Right ventricle myocardium inferior (tissue), 1 donor: ENCODE measurements at regions not wholly inside any gene's neighbourhood (a gene's known extent, or its start where the extent isn't known, plus 50 kb on each side); places are given as distances from the start of the nearest gene placed in this dataset.

Experiments
- ATAC-seq: fragments of 200-7000 bp; cut with Tn5 transposase; one replicate; pipeline ENCODE4 v1.9.1; 2020; ENCODE audit warnings: mild to moderate bottlenecking, moderate library complexity
- DNase-seq: peaks from one replicate; pipeline ENCODE4 v3.0.0; 2021; ENCODE audit errors: missing footprints
- intact Hi-C: fragments of 100-400 bp; cut with DNase I; formaldehyde crosslinking; loops from one replicate; pipeline ENCODE4 v1.11.0; 2022
- donor health status: DM: no; HTN: yes; CAD: no; lungs with severe emphysema.

DNA sequence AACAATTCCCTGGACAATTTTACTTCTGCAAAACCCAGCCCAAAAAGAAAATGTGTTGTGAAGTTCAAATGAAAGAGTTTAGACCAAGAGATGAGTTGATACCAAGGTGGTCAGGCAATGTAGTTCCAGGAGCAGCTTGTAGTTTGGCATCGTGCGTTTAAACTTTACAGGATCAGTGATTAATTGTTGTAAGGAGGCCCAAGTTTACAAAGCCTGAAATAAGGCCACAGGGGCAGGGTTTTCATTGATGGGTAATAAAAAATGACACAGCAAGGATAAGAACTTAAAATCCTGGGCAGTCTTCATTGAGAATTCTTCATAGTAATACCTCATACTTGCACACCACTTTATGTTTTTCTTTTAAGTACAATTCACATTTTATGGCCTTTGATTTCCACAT, 463.9 kb upstream of the HNRNPA3 start:
- intact Hi-C loops, result no loop called here
- DNase-seq (no peak), ATAC-seq (no peak)

DNA sequence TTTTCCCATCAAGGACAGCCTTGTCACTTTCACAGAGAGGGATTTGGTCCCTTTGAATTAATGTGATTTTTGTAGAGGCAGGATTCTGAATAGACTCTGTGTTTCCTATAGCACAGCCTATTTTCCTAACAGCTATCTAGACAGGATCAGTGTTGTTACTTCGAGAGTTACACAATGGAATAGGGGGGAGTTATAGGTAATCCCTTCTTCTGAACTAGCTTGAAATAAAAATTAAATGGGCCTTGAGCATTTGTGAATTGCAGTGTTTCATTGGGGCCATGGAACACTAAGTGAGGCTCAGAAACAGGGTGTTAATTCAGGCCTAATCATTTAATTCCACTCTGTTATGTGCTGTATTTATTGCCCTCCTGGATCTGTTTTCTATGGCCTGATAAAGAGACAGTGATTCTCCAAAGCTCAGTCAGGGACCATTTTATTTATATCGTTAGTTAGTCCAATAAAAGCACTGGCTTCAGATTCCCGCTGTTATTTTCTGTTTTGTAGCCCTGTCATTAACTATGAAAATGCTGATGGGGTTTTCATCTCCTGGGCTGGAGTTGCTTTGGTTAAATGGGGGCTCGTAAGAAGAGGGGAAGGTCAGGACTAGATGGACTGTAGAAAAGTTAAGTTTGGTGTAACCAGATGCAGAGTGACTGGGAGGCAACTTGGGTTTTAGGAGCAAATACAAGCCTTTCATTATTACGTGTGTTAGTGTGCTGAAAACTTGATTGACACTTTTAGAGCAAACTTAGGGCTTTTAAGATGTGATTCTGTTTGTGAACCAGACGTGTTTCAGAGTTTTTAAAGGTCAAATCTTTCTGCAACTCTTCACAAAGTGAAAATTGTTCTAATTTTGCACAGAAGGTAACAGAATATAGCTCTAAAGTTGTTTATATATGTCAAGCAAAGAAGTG, 461.0 kb upstream of the HNRNPA3 start:
- no peak for ATAC-seq
- DNase-seq, result no peak
- intact Hi-C loops, result no loop called here

DNA sequence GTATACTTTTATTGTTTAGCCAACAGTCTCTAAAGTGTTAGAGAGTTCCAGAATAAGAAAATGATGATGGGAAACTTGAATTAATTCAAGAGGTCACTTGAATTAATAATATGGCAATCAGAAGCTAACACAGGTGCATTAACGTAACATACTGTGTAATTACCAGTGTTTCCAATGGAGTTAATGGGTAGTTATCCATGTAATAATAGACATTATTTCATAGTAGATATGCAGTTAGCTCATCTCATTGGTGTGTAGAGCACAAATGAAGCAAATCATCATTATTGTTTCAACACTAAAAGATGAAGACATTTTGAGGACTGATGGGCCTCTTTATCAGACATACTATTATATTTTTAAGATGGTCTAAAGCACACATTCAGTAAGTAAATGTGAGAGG, 460.3 kb upstream of the HNRNPA3 start:
- DNase-seq, result no peak
- intact Hi-C loops, result no loop called here
- no peak for ATAC-seq

DNA sequence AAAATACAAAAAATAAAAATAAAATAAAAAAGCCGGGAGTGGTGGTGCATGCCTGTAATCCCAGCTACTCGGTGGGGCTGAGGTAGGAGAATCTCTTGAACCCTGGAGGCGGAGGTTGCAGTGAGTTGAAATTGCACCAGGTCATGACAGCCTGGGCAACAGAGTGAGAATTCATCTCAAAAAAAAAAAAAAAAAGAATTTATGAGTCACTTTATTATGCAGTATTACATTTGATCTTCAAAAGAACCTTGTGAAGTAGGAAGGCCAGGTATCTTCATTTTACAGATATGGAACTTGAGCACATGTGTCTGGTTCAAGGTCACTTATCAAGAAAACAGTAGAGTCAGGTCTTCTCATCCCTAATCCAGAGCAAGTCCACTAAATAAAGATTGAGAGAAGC, 459.4 kb upstream of the HNRNPA3 start:
- intact Hi-C loops, result no loop called here
- DNase-seq, result no peak
- ATAC-seq, result no peak

DNA sequence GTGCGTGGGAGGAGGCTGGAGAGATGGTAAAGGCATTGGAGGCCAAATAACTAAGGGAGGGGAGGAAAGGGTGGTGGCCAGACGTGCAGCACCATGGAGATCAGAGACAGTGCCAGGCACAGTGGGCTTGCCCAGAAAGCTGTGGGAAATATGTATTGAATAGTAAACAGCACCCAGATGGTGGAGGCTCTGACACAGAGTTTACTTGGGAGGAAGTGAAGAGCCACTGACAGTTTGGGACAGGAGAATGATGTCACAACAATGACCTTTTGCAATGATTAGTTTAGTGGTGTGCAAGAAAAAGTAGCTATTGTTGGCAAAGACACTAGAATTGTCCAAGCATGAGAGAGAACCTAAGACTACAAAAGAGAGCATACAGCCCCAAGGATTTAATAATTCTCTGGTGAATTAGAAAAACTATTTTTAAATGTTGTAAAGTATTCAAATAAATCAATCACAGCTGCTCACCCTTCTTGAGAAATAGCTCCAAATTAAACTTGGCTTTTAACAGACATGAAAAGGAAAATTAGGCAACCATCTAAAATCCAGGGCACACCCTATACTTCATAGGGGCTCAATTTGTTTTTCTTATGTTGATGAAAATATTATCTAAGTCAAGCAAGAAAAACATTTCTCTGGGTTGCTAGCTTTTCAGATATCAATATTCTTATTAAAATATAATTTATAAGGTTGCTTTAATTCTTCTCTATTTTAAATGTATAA, 458.7 kb upstream of the HNRNPA3 start:
- peak; percentile 82 for ATAC-seq
- intact Hi-C loops, result no loop called here
- no peak for DNase-seq

DNA sequence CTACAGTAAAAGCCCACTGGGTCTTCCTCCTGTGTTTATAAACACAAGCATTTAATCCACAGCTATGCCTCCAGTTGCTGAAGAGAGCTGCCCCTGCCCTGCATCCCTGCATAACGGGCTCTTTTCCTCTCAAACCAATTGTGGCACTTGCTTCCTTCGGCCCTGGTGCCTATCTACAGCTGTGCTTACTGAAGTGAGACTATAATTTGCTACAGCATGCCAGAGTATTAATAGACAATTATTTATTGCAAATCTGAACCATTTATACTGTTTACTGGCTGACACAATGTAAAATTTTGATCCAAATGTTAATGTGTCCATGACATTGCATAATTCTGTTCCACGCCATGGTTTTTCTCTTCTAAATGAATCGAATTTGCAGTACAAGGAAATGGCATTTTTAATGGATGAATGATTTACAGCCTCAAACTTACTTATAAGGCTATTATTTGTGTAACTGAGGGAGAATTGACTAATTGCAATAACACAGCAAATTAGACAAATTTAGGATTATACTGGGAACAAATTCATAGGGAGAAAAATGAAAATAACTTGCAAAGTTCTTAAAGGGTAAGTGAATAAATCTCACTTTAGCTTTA, 457.0 kb upstream of the HNRNPA3 start:
- no peak for ATAC-seq
- no peak for DNase-seq

DNA sequence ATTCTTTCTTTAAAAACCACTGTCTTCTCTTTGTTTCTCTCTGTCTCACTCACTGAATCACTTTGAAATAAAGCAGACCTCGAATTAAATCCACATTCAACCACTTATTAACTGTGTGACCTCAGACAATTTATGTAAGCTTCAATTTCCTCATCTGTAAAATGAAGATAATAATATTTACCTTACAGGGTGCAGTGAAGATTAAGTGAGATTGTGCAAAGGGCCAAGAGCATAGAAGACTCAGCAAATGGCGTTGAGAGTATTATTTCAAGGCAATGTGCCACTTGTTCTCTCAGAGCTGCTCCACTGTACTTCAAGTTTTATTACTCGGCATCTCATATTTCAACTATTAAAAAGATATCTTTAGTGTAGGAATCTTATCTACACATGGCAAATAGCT, 454.2 kb upstream of the HNRNPA3 start:
- intact Hi-C loops, result no loop called here
- ATAC-seq, result no peak
- no peak for DNase-seq

More for the DNA sequence above, 457.0 kb upstream of the HNRNPA3 start:
- intact Hi-C loops, result no loop called here

DNA sequence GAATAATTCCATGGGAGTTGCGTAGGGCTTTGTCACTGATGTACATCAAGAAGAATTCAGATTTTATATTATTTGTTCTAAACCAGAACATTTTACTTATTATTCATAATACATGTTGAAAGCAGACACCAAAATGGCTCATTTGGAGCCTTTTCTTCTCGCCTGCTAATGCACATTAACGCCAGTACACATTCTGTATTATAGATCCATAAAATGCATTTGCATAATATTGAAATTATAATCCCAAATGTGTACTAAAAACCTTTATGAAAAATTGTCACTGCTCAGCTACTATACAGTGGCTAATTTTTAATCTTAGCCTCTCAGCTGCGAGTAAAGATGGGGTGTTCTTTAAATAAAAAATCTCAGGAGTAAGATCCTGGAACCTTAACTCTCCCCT, 452.2 kb upstream of the HNRNPA3 start:
- no peak for DNase-seq
- intact Hi-C loops, result no loop called here
- no peak for ATAC-seq

DNA sequence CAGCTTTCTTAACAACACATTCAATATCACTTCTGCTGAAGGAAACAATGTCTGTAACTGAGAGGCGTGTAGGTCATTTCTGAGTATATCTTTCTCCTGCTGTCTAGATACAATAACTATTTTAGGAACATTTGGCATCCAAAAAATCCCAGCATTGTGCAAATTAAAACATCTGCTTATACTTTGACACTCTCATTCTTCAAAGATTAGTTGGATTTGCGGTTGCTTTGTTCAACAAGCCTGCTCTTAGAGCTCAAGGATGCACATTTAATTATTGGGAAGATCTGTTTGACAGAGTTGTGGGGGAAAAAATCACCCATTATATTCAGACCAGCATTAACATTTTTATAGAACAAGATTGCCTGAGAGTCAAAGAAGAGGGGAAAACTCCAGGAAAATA, 449.5 kb upstream of the HNRNPA3 start:
- ATAC-seq (no peak), DNase-seq (no peak)
- intact Hi-C loops, result no loop called here

DNA sequence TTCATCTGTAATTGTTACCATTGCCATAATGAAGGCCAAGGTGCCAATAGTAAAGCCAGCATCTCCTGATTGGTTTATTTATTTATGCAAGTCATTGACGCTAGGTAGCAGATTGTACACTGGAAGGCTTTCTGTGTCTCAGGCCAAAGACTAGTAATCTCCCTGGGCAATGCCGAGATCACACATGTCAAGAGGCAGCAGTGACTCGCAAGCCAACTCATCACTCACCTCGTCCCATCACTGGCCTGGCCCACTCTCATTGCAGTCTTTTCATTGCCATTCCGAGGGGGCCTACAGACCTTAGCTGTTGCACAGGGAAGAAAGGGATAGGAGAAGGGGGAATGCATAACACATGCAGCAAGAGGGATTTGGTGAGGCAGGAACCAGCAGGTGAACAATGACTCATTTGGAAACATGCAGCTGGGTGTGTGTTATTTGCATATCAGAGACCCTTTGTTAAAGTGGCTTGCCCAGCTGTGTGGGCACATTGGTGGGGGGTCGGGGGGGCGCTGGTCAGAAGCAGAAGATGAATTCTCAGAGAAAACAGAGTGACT, 448.7 kb upstream of the HNRNPA3 start:
- ATAC-seq, result peak; percentile 62
- DNase-seq, result no peak

DNA sequence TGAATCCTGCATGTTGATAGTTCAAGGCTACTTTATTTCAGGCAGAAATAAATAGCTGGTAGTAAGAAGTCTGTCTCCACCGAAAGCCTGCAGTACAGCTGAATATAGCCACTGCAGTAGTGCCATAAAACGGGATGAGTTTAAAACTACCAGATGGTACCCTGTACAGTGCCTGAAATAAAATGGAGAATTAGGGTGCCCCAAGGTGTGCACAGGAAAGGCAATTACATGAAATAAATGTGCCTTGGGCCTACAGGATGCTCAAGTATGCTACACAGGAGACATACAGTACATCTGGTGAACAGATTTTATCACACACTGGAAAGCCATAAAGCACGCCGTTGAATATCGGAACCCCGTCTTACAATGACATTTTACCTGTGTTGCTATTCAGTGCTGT, 447.7 kb upstream of the HNRNPA3 start:
- no peak for ATAC-seq
- intact Hi-C loops, result no loop called here
- no peak for DNase-seq

More for the DNA sequence above, 448.7 kb upstream of the HNRNPA3 start:
- intact Hi-C loops, result no loop called here

DNA sequence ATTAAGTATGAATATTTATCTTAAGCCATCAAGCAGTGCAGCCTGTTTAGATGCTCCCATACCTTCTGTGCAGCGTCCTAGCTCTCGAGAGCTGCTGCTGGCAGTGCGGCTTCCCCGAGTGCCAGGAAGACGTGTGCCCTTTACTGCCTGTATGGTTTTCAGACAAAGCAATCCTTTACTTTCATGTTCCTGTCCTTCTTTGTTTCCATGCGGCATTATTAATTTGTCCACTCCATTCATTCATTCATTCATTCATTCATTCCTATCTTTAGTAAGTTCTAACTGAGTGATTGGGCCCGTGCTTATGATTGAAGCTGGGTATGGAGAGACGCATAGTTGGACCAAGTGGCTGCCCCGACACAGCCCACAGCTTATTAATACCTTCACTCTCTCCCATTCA, 446.6 kb upstream of the HNRNPA3 start:
- intact Hi-C loops, result no loop called here
- ATAC-seq (no peak), DNase-seq (no peak)

DNA sequence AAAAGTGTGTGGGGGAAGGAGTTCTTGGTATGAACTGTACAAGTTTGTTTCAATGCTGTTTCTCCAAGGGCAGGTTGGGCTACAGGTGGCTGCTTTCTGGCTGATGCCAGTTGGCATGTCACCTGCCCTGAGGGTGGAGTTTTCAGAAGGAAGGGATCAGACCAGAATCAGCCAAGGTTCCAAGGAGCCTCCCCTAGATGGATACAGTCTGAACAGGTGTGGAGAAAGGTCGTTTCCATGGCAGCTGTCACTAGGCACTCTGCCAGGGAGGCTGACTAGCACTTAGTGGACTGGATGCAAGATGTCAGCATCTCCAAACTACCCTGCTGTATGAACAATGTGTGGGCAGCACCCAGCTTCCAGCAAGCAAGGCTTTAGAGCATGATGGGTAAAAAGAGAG, 444.4 kb upstream of the HNRNPA3 start:
- intact Hi-C loops, result no loop called here
- ATAC-seq, result no peak
- no peak for DNase-seq

DNA sequence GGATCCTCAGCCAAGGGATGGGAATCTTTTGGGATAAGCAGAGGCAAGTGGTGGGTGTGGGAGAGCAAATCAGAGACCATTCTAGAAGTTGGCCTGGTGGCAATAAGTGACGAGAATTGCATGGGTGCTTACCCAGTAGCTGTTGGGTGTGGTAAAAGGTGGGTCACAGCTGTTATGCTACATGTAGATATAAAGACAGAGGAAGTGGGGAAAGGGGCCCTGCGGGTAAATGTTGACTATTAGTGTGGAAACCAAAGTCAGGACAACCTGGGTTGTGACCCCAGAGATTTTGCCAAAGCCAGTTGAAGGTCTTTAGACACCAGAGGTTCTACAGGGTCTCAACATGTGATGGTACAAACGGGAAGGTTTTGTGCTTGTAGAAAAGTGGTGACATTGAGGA, 443.6 kb upstream of the HNRNPA3 start:
- DNase-seq, result no peak
- intact Hi-C loops, result no loop called here
- ATAC-seq, result no peak

DNA sequence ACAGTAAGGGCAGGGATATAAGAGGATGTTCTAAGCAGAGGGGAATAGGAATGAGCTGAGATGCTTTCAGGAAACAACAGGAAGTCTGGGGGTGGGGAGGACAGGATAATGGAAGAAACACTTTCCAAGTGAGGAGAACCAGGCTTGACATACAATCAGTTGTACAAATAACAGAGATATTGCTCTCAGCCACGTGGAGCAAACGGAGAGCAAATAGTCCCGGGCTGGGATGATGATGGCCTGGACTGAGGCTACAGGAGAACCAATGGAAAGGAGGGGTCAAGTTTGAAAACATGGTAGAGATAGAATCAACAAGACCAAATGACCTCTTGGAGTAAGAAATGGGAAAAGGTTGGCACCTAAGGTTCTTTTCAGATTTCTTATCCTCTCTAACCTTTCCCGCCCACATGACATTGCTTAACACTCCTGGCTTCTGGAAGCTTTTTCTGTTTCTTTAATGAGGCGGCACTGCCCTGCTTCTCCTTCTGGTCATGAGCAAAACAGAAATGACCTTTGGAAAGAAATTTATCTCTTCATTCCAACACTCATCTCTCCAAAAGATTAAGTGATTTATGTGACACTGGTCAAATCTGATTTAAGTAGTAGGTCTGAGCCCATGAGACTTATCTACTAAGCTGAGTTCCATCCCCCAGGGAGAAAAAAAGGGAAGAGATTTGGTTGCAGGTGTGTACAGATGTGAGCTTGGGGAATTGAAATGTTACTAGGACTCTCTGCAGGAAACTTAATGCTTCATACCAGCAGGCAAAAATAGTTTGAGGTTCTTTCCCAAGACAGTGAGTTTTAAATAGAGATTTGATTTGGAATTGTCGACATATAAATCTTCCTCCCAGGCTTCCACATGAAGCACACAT, 442.9 kb upstream of the HNRNPA3 start:
- ATAC-seq (no peak), DNase-seq (no peak)
- intact Hi-C loops, result no loop called here

DNA sequence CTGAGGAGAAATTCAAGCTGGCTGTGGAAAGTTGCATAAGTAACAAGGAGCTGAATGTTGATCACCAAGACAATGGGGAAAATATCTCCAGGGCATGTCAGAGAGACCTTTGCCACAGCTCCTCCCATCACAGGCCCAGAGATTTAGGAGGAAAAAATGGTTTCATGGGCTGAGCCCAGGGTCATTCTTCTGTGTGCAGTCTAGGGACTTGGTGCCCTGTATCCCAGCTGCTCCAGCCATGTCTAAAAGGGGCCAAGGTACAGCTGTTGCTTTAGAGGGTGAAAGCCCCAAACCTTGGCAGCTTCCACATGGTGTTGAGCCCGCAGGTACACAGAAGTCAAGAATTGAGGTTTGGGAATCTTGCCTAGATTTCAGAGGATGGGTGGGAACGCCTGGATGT, 439.8 kb upstream of the HNRNPA3 start:
- no peak for DNase-seq
- no peak for ATAC-seq
- intact Hi-C loops, result no loop called here

DNA sequence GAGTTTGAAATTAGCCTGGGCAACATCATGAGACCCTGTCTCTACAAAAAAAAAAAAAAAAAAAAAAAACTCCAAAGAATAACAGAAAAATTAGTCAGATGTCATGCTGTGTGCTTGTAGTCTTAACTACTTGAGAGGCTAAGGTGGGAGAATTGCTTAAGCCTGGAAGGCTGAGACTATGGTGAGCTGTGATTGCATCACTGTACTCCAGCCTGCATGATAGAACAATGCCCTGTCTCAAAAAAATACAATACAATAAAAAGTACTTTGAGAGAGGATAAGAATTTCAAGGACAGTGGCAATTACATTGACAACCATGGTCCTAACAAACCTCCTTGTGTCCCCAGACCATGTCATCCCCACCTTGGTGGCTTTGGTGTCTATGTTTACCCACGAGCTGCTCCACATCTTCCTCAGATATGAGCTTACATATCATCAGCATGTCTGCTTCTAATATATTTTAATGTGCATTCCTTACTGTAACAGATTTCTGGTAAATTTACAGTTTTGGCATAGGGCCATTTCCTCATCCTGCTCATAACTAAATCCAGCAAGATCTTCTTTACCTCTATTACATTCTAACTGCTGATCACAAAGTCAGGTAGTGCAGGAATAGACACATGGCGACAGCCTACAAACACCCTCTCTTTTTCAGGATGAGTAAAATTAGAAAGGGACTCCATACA, 437.7 kb upstream of the HNRNPA3 start:
- intact Hi-C loops, result no loop called here
- ATAC-seq, result no peak
- DNase-seq, result no peak

DNA sequence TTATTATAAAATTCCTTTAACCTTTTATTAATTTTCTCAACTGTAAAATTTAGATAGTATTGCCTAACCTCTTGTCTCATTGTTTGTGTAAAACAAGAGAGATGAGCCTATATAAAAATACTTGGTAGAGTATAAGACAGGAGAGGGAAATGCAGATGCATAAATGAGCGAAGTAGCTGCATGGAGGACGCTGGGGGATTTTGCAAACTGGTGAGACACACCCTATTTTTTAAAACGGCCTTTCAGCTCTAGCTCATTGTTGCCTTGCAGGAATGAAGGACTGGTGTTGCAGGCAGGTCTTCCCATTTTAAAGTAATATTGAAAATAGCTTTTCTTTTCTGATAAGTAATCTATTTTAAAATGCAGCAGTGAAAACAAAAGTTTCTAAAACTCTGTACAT, 435.3 kb upstream of the HNRNPA3 start:
- intact Hi-C loops, result no loop called here
- DNase-seq (no peak), ATAC-seq (no peak)
